DLD1 (cell line): ENCODE measurements at regions not wholly inside any gene's neighbourhood (a gene's known extent, or its start where the extent isn't known, plus 50 kb on each side); places are given as distances from the start of the nearest gene placed in this dataset.

Experiments
- in situ Hi-C: cut with HindIII; loops from 2 replicates; pipeline ENCODE4 v1.10.0; 2017; ENCODE audit warnings: low sequenced_read_pairs

DNA sequence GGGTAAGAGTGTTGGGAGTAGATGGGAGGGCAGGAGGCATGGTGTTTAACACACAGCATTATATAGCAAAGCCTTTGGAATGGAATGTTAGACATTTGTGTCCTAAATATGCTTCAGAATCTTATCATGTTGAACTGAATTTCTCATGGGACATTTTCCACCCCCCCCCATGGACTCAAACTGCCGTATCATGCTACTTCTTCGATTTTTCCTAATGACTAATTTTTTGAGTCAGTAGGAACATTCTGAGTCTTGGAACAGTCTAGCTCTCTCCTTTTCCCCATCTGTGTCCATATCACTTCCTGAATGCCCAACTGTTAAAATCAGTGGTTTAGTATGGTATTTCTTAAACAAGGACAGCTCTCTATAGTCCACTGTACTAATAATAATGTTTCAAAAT, 380.6 kb downstream of the TLE4 start:
- in situ Hi-C loops = no loop called here

DNA sequence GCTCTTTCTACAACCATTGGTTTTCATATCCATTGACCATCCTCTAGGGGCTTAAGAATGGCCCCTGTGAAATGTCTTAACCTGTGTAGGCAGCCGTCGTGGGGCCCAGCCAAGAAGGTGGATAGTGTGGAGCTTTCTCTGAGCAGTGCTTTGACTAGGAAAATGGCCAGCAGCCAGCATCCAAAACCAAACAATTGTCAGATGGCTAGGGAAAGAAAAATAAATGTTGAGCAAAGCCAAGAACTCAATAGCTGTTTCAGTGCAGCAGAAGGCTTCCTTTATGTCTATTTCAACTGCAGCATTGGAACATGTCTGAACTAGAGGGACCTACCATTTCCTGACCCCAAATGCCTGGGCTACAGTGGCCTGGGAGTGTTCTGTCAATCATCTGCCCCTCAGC, 374.9 kb downstream of the TLE4 start:
- in situ Hi-C loops = no loop called here

DNA sequence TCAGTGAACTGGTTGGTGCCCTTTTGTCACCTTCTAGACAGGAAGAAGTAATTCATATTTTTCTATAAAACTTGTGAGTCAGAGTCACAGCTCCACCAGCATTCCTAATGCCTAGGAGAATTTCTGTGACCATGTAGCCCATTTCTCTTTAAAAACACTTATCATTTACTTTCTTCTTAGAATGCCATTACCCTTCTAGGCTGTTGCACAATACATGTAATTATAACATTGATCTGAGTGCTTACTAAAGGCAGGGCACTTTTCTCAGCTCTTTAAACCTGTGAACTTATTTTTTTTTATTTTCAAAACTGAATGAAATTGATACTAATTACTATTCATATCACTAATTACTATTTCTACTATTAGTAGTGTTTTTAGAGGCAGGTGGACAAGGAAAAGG, 373.7 kb downstream of the TLE4 start:
- in situ Hi-C loops = no loop called here

DNA sequence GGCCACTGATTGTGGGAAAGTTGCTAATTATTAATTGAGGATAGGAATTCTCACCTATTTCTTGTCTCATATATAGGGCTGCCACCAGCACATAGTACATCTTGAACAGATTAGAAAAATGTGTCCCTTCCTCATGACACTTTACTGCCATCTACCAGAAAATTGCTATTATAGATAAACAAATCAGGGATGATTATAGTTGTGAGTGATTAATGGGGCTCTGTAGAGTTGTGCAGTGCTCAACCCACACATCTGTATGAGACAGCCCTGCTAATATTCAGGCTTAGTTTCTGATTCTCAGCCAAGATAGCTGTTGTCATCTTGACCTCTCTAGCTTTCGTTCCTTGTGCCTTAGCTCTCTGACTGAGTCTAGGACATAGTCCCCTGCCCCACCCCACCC, 373.3 kb downstream of the TLE4 start:
- in situ Hi-C loops = no loop called here

DNA sequence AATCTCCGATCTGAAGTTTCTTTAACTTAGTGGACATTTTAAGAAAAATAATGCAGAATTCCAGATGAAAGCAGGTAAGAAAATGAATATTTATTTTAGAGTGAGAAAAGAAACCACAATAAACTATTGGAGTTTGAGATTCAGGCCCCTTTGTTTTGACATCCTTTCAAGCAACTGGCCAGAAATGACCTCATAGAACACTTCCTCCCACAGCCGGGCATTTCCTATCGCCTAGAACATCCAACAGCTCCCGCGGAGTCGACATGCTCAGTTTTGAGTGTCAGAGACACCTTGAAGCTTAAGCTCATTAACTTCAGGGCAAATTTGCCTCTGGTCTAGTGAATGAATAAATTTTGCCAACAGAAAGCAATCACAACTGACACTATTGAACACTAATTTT, 369.2 kb downstream of the TLE4 start:
- in situ Hi-C loops = no loop called here

DNA sequence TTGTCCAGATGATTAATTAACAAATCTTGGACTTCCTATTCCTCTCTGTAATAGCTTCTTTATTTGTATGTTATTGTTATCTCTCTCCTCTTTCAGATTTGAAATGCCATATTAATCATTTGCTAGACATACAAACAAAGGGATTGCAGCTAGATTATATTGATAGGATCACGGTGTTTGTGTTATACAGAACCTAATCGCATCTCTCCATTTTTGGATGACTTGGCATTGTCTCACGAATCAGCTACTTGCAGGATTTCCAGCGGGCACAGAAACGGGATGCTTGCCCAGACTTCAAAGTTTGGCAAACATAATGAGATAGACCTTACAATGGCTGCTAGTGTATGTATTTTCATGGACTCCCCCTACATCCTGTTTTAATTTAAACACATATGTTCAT, 368.1 kb downstream of the TLE4 start:
- in situ Hi-C loops = no loop called here

DNA sequence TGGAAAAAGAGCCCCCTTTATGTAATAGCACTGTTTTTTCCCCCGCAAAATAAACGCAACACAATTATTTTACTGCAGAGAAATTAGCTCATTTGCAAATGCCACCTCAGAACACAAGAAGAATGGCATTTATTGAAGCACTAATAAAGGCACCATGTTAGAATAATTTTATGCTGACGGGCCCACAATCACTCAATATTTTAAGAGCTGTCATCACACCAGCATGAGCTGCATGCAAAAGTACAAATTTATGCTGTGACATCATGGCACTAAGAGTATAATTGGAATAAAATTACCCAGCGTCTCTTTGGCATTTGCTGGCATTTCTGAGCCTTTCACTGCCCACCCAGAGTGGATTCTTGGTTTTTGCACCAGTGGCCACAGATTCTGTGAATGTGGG, 364.6 kb downstream of the TLE4 start:
- in situ Hi-C loops = no loop called here

DNA sequence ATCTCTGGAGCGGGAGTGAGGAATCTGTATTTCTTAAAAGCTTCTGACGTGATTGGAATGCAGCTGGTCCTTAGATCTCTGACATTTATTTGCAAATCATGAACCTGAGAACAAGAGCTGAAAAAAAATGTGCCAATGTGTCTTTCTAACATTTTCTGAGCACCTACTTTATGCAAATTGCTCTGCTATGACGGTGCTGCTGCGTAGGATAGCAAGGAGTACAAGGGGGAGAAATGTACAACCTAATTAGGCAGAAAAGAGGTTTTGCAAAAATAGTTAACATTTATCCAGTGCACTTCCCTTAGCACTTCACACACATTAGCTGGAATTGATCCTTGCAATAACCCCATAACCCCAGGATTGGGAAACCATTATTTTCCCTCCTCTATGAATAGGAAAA, 357.5 kb downstream of the TLE4 start:
- in situ Hi-C loops = no loop called here

DNA sequence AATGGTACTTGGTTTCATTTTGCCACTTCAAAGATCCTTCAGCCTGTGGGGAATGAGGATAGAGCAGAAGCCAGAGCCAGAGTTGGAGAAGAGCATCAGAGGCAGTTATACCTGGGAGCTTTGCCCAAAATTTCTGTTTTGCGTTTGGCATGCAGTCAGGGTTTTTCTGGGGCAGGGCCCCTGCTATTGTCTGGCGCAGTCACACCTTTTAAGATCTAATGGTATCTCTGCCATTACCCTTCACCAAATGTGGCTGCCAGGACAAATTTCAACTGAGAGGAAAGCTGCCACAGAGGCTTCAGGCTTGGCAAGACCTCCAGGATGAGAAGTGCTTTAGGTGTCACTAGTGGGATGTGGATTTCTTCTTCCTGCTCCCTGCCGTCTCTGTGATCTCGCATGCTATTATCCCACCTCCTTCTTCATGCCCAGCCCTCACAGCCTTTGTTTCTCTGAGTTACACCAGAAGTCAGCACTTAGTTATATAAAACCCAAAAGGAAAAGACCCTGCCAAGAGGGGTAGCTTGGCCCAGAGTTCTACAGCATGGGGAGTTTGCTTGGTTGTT, 357.0 kb downstream of the TLE4 start:
- in situ Hi-C loops = no loop called here

DNA sequence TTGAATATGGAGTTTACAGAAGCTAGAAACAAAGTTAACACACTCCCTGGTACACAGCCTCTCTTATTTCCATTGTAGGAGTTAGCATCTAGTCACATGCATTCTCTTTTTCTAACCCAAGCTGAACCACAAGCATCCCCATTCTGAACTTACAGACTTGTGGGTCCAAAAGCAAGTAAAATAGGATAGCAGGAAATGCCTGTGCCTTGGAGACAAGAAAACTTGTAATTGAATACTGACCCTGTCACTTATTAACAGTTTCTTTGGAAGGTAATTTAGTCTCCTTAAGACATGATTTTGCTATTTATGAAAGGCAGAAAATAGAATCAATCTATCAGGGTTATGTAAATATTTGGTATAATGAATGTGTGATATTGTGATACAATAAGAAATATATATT, 353.6 kb downstream of the TLE4 start:
- in situ Hi-C loops = no loop called here

DNA sequence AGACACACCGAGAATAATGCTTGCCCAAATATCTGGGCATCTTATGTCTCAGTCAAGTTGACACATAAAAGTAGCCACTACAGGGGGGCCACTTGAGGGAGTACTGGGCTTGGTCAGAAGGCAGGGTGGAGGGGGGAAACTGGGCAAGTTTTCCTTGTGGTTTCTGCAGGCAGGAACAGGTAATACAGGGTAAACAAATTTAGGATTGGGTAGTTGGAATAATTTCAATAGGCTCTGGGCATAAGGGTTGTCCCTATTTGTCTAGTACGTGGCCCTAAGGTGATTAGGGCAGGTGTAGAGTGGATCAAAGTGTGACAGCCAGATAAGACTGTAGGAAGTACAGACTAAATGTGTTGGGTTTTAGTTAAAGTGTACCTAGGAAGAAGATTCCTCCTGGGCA, 353.1 kb downstream of the TLE4 start:
- in situ Hi-C loops = no loop called here

DNA sequence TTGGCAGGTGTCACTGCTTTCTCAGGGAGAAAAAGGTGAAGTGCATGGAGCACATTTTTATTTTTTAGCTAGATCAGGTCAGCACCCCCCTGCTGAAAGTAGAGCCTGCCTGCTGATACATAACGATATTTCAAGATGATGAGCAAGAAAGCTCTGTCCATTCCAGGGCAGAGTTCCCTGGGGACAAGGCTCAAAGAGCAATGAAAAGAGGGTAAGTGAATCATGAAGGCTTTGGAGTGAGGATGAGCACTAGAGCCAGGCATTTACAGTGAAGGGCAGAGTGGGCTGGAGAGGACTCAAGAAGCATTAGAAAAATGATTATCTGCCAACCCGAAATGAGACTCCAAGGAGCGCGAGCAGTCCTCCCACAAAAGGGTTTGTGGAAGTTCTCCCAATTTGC, 345.7 kb downstream of the TLE4 start:
- in situ Hi-C loops = no loop called here

DNA sequence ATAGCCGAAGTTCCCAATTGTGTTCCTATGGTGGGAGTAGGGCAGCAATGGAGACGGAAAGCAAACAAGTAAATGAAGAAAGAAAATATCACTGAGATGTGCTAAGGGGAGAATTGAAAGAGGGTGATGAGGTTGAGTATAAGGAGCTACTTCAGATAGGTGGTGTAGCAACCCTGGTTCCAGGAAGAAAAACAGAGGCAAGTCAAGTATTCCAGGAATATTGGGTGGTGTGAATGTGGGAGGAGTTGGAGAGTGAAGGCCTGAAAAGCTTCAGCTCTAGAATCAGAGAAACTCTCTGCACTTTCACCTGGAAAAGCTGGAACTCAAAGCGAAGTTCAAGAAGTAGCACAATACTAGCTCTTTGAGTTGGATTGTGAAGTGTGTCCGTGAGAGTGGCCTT, 342.1 kb downstream of the TLE4 start:
- in situ Hi-C loops = no loop called here

DNA sequence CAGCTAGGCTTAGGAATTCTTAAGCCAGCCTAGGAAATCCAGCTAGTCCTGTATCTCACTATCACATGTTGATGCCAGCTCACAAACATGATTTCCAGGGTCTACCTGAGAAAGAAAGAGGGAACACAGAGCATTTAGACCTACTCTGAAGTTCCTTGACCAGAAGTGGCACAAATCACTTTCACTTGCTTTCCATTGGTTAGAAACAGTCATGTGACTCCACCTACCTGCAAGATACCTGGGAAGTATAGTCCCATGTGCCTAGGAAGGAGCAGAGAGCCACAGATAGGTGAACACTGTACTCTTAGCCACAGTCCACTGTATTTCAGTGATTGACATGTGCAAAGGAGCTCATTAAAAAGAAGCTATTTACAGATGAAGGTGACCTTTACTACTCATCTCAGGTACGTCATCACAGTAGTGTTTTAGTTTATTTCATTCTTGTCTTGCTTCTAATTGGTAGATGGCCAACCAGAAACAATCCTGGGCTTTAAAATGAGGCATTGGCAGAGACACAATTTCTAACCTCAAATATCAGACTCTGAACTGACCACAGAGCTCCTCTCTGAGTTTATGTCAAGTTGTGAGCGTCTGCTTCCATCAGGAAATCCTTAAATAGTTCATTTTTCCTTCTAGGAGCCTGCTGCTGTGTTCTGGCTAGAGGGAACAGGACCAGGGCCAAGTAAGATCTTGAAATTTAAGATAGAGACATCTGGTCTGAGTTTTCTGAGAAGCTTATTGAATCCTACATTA, 340.7 kb downstream of the TLE4 start:
- in situ Hi-C loops = no loop called here

DNA sequence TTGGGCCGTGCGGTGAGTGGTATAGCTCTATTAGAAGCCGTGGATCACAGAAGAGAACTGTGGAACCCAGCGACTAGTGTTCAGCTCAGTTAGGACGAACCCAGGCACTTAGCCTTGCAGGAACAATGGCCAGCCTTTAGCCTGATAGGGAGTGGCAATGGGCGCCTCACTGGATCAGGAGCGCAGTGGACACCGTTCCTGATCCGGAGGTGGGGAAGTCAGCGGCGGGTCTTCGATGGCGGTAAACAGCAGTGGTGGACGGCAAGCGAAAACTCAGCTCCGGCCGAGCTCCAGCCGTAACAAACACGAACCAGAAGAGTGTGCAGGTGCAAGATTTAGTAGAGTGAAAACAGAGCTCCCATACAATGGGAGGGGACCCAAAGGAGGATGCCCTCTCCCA, 340.0 kb downstream of the TLE4 start:
- in situ Hi-C loops = no loop called here

DNA sequence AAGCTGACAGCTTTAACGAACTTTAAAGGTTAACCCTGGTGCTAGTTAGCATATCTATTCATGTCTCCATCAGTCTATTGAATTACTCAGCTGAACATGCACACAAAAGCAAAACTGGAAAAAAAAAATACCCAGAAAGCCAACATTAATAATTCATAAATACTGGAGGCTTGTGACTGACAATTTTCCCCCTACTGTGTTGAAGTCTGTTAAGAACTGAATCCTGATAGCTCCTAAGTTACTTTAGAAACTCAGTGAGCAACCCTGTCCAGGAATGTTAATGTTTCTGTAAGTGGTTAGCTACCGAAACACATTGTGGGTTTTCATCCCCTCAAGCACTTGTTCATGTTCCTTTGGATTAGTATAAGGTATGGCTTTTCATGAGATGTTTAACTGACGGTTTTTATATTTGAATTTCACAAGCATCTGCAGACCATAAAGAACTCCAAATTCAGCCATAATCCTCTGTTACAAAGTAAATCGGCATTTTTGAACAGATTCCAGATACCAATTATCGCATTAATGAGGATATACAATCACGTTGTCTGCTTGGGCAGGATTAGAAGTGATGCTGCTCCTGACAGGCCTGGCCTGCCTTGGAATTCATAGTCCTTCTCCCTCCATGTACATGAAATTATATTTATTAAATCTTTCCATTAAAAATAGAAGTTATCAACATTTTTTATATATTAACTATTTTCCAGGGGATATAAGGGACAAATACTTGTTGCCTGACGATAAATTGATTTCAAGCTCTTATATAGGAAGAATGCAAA, 331.2 kb downstream of the TLE4 start:
- in situ Hi-C loops = no loop called here

DNA sequence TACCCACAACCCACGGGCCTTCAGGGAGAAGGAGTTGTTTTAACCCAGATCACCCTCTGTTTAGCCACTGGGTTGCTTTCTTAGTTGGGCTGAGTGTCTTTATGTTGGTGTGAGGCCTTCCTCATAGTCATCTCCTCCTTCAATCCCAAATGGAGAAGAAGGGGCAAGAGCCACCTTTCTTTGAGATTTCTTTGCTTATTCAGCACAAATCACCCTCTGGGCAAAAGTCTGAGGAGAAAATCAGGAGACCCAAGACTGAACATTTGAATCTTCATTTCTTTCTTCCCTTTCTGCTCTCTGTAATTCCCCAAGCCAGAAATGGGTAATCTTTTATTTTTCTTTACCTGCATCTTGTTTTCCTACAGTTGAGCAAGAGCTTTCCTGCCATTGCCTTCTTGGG, 329.0 kb downstream of the TLE4 start:
- in situ Hi-C loops = no loop called here

DNA sequence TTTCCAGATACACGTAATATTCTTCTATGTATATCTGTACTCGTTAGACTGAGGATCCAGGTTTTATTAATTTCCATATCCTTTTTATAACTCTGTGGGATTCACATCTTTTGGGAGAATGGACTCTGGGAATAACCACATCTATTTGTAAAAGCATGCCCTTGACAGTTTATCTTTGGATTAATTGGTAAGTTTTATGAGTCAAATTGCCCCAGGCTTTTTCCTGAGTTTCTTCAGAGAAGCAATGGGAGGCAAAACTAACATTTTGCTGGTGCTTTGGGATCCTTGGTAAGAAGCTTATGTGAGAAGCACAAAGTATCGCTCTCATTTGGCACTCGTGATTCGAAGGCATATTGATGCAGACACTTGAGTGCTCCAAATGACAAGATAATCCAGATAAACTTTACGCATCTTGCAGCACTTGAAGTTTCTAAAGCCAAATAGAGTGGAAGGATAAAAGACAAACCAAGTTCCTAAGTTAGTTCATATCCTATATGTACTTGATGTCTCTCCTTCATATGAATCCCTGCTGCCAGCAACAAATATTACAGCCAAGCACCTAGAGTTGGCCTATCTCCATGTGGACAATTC, 324.7 kb downstream of the TLE4 start:
- in situ Hi-C loops = no loop called here

DNA sequence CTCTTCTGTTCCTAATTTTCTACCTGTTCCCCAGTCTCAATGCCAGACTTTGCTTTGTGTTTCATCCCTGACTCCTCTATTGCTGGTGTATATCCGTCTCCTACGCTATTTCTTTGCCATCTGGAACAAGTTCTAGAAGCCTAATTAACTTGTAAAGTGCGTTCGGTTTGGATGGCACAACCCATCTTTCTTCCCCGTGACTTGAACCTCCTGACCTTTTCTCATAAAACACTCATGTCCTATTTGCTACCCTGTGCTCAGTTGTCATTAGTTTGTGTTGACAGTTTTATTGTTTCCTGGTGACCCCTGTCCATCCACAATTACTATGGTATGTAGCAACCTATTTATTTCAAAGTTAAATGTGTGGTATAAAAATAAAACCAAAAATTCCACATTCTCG, 323.5 kb downstream of the TLE4 start:
- in situ Hi-C loops = no loop called here

DNA sequence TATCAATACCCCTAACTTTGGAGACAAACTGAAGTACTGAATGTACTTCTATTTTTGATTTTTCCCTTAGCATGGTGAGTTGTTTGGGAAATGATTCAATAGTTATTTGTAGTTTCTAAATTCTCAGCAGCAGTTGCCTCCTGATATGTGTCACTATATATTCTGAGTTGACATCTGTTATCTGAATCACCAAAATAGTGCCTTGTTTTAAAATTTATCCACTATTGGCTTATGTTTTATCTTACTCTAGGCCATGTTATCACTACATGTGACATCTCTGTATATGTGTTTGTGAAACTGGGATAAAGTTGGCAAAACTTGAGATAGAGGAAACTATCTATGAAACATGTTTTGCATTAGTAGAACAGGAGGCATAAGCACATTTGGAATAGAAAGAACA, 317.6 kb downstream of the TLE4 start:
- in situ Hi-C loops = no loop called here

DNA sequence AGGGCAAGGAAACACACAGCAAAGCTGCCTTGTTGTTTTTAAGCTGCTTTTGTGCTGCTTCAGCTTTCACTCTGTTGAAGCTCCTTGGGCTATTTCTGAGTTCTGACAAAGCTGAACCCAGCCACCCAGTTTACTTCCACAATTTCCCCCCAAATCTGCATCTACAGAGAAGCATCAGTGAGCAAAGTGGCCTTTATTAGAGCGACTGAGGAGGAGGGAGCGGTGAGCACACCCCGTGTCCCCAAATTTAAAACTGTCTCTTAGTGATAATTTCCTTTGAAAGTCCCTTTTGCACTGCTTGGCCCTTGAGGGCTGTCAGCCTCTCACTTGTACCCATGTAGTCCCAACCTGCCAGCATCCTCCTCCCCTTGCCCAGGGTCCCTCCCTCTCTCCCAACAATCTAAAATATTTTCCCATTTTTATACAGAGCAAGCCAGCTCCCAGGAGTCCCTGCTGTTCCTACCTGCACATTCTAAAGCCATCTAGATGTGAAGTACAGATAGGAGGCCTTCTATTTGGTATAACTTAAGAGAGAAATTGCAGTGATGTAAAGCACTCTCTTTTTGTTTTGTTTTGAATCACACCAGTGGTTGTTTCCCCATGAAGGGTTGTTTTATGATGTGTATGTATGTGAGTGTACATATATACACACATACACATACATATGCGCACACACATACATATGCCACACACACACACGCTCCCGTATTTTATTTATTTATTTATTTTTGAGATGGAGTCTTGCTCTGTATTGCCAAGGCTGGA, 313.5 kb downstream of the TLE4 start:
- in situ Hi-C loops = no loop called here
